GM12878 (cell line): ENCODE measurements at regions not wholly inside any gene's neighbourhood (a gene's known extent, or its start where the extent isn't known, plus 50 kb on each side); places are given as distances from the start of the nearest gene placed in this dataset.

Experiments used
- ATAC-seq: fragments of 200-7000 bp; cut with Tn5 transposase; 3 replicates; pipeline ENCODE4 v1.9.1; 2020; ENCODE audit warnings: mild to moderate bottlenecking, moderate library complexity
- BruUV-seq: library from RNA; stranded (reverse); fragments of 400-500 nt; replicated peaks from 2 replicates; lab custom pipeline; 2021; lab: Mats Ljungman, UMichigan
- CTCF ChIA-PET: fragments of 300-600 bp; sonication (Branson Sonifier 250); formaldehyde crosslinking; extraction: SDS; loops from one replicate; lab custom pipeline; 2021; ENCODE audit warnings: inconsistent platforms; lab: Yijun Ruan, JAX
- POLR2A ChIA-PET: fragments of 350-600 bp; formaldehyde crosslinking; extraction: SDS; loops from one replicate; lab custom pipeline; 2021; ENCODE audit warnings: inconsistent platforms; lab: Charles Lee
- RAD21 ChIA-PET: fragments of 300-600 bp; sonication (Branson Sonifier 250); formaldehyde crosslinking; loops from one replicate; lab custom pipeline; 2023; ENCODE audit warnings: antibody characterized with exemption; ENCODE audit not compliant: unreplicated experiment; lab: Charles Lee
- SMC1A ChIA-PET: fragments of 300-600 bp; sonication (Branson Sonifier 250); formaldehyde crosslinking; loops from one replicate; lab custom pipeline; 2023; ENCODE audit not compliant: unreplicated experiment, uncharacterized antibody; lab: Charles Lee
- DNase-seq: peaks from one replicate; pipeline ENCODE4 v3.0.0-alpha.2; 2011; ENCODE audit warnings: low read depth, low spot score
- FAIRE-seq: peaks from 3 replicates; lab custom pipeline; 2011; peaks lifted over from hg19 to GRCh38; lab: Jason Lieb, UNC
- H2AFZ ChIP-seq: 2 replicates; pipeline ENCODE4 v1.6.0; 2011; ENCODE audit warnings: low read depth, low read length, control low read depth; ENCODE audit not compliant: control insufficient read depth
- H3K27ac ChIP-seq: 2 replicates; pipeline ENCODE4 v1.5.1; 2011; ENCODE audit warnings: control low read depth; ENCODE audit not compliant: control insufficient read depth, insufficient read depth
- H3K27me3 ChIP-seq, 2 experiments: replicated peaks in 1 of 2; 2 replicates each; pipeline versions ENCODE4 v1.6.0 to v1.6.1; 2011; ENCODE audit warnings: low read length in 1 of 2; ENCODE audit not compliant: control insufficient read depth in 2 of 2, insufficient read depth in 2 of 2
- H3K36me3 ChIP-seq, 2 experiments: 2 replicates each; pipeline ENCODE4 v1.5.1; 2011; ENCODE audit warnings: low read length in 1 of 2; ENCODE audit not compliant: control insufficient read depth in 2 of 2, insufficient read depth in 2 of 2
- H3K4me1 ChIP-seq: 2 replicates; pipeline ENCODE4 v1.6.1; 2011; ENCODE audit warnings: mild to moderate bottlenecking, low read length, moderate library complexity, mixed read lengths; ENCODE audit not compliant: control insufficient read depth, insufficient read depth
- H3K4me2 ChIP-seq: 2 replicates; pipeline ENCODE4 v1.6.0; 2011; ENCODE audit warnings: control low read depth; ENCODE audit not compliant: control insufficient read depth, insufficient read depth
- H3K4me3 ChIP-seq: fragments of 200-600 bp; sonication (generic); 2 replicates; pipeline ENCODE4 v1.5.1; 2016
- H3K79me2 ChIP-seq: 2 replicates; pipeline ENCODE4 v1.6.0; 2011; ENCODE audit warnings: low read length; ENCODE audit not compliant: control insufficient read depth, insufficient read depth
- H3K9ac ChIP-seq: 2 replicates; pipeline ENCODE4 v1.8.0; 2011; ENCODE audit warnings: low read length, control low read depth, mixed read lengths; ENCODE audit not compliant: control insufficient read depth, insufficient read depth
- H3K9me3 ChIP-seq: replicated peaks from 3 replicates; pipeline ENCODE4 v1.5.1; 2011; ENCODE audit warnings: mild to moderate bottlenecking, low read length; ENCODE audit not compliant: control insufficient read depth, insufficient read depth
- H4K20me1 ChIP-seq: 2 replicates; pipeline ENCODE4 v1.6.0; 2011; ENCODE audit not compliant: control insufficient read depth, insufficient read depth
- CBX5 ChIP-seq: sonication (generic); IDR thresholded peaks from 2 replicates; pipeline ENCODE4 v1.6.1; 2016; ENCODE audit warnings: low read depth, moderate library complexity, mild to moderate bottlenecking, inconsistent platforms
- CREM ChIP-seq: IDR thresholded peaks from 2 replicates; pipeline ENCODE4 v1.6.1; 2014; ENCODE audit warnings: antibody characterized with exemption, low read depth
- E2F8 ChIP-seq: fragments of 450-650 bp; IDR thresholded peaks from 2 replicates; pipeline ENCODE4 v1.6.1; 2018; ENCODE audit warnings: mild to moderate bottlenecking, low read depth, moderate library complexity; ENCODE audit not compliant: partially characterized antibody
- JUND ChIP-seq: IDR thresholded peaks from 2 replicates; pipeline ENCODE4 v1.6.1; 2012; ENCODE audit warnings: low read depth, mild to moderate bottlenecking, low read length, improper control_type of control experiment, moderate library complexity
- LARP7 ChIP-seq: fragments of 450-650 bp; IDR thresholded peaks from 2 replicates; pipeline ENCODE4 v1.6.1; 2017; ENCODE audit warnings: mild to moderate bottlenecking
- MTA3 ChIP-seq: IDR thresholded peaks from 2 replicates; pipeline ENCODE4 v1.6.1; 2012; ENCODE audit warnings: low read length, inconsistent platforms, borderline replicate concordance
- PML ChIP-seq: IDR thresholded peaks from 2 replicates; pipeline ENCODE4 v1.6.1; 2012; ENCODE audit warnings: low read length, inconsistent platforms
- RCOR1 ChIP-seq: conservative IDR thresholded peaks from 2 replicates; pipeline ENCODE4 v1.6.1; 2012; ENCODE audit warnings: low read depth, low read length, improper control_type of control experiment
- SMARCA5 ChIP-seq: fragments of 450-650 bp; IDR thresholded peaks from 2 replicates; pipeline ENCODE4 v1.6.1; 2017; ENCODE audit warnings: mild to moderate bottlenecking
- TBL1XR1 ChIP-seq: IDR thresholded peaks from 2 replicates; pipeline ENCODE4 v1.6.1; 2012; ENCODE audit warnings: low read depth, low read length, improper control_type of control experiment
- YBX1 ChIP-seq: fragments of 450-650 bp; IDR thresholded peaks from 2 replicates; pipeline ENCODE4 v1.6.1; 2016; ENCODE audit warnings: antibody characterized with exemption
- WGBS: methylation state at CpG from one replicate; pipeline ENCODE4 v1.1.6; 2016; ENCODE audit warnings: low lambda C conversion rate; ENCODE audit not compliant: insufficient replicate concordance, insufficient coverage; ENCODE audit errors: missing lambda C conversion rate; 5-methylcytosine and 5-hydroxymethylcytosine counted together
- in situ Hi-C: fragments of 300-500 bp; cut with MboI; formaldehyde crosslinking; loops from 9 replicates; pipeline ENCODE4 v1.14.3; 2018; ENCODE audit warnings: mixed read lengths
- intact Hi-C: fragments of 100-400 bp; cut with micrococcal nuclease; formaldehyde crosslinking; loops from one replicate; pipeline ENCODE4 v1.14.2; 2022; ENCODE audit not compliant: unreplicated experiment

GRCh38 chr16:54595621-54596020 is 309.0 kb upstream of the IRX3 start:
- no peak for FAIRE-seq
- Histone ChIP-seq H3K79me2 (no peaks in the 10 kb centered on the region), H2AFZ (no peak overlapping the region), H3K9ac (no peak overlapping the region), H4K20me1 (no peaks in the 10 kb centered on the region), H3K4me2 (no peak overlapping the region), H3K27ac (no peak overlapping the region)
- intact Hi-C loops: no loop called here
- POLR2A ChIA-PET: no interaction called here
- in situ Hi-C loops: no loop called here
- no peak for TF ChIP-seq MTA3
- TF ChIP-seq YBX1: no peak
- no peak for TF ChIP-seq CBX5
- TF ChIP-seq, all 136 proteins: peak for 0
- H3K36me3 ChIP-seq: no peaks in the 10 kb centered on the region
- BruUV-seq: no TSS peak
- 14% methylated on average over 2 of the region's 2 CpGs for WGBS
- no peaks in the 10 kb centered on the region for H3K4me1 ChIP-seq
- ATAC-seq (no peak), DNase-seq (no peak)
- CTCF ChIA-PET: no interaction called here
- no peaks in the 10 kb centered on the region for H3K27me3 ChIP-seq
- SMC1A ChIA-PET: interaction anchor here (1.3 kb wide), 1 partner anchor 13 kb away, joined by 3 read pairs; no protein-coding TSS in a partner anchor
- no peak overlapping the region for H3K4me3 ChIP-seq
- no peaks in the 10 kb centered on the region for H3K9me3 ChIP-seq
- RAD21 ChIA-PET: no interaction called here

GRCh38 chr16:54594601-54595391 is 308.2 kb upstream of the IRX3 start:
- Histone ChIP-seq H4K20me1 (no peaks in the 10 kb centered on the region), H3K4me3 (no peak overlapping the region), H2AFZ (no peak overlapping the region), H3K27ac (no peak overlapping the region), H3K4me2 (no peak overlapping the region), H3K27me3 (no peaks in the 10 kb centered on the region), H3K9ac (no peak overlapping the region), H3K9me3 (no peaks in the 10 kb centered on the region), H3K4me1 (no peaks in the 10 kb centered on the region), H3K79me2 (no peaks in the 10 kb centered on the region), H3K36me3 (no peaks in the 10 kb centered on the region)
- WGBS: 25% methylated on average over 19 of the region's 26 CpGs
- intact Hi-C loops (no loop called here), in situ Hi-C loops (no loop called here)
- BruUV-seq: no TSS peak
- SMC1A ChIA-PET: interaction anchor here (1.3 kb wide), 1 partner anchor 12 kb away, joined by 3 read pairs; no protein-coding TSS in a partner anchor
- ATAC-seq (no peak), FAIRE-seq (no peak), DNase-seq (no peak)
- POLR2A ChIA-PET: no interaction called here
- RAD21 ChIA-PET: no interaction called here
- CTCF ChIA-PET: no interaction called here
- TF ChIP-seq JUND (no peak), TBL1XR1 (no peak), LARP7 (no peak), CREM (no peak), PML (no peak), RCOR1 (no peak), E2F8 (no peak), SMARCA5 (no peak)
